GM13977 (cell line): ENCODE measurements at regions not wholly inside any gene's neighbourhood (a gene's known extent, or its start where the extent isn't known, plus 50 kb on each side); places are given as distances from the start of the nearest gene placed in this dataset.

Experiments used
- DNase-seq: peaks from one replicate; pipeline ENCODE4 v3.0.0; 2012; ENCODE audit warnings: low spot score
- in situ Hi-C: fragments of 300-500 bp; cut with MboI; formaldehyde crosslinking; loops from one replicate; pipeline ENCODE4 v1.12.0; 2022; ENCODE audit warnings: low sequenced_read_pairs, low pct_unique_long_range_greater_than_20kb, mixed read lengths, inconsistent platforms; ENCODE audit not compliant: unreplicated experiment
- TF ChIP-seq, protein P1 (sequence below): IDR thresholded peaks from 2 replicates; pipeline ENCODE4 v1.5.1; 2012; ENCODE audit warnings: mild to moderate bottlenecking, control low read depth; ENCODE audit not compliant: insufficient read depth; ENCODE audit errors: extremely low read depth, missing control alignments

DNA sequence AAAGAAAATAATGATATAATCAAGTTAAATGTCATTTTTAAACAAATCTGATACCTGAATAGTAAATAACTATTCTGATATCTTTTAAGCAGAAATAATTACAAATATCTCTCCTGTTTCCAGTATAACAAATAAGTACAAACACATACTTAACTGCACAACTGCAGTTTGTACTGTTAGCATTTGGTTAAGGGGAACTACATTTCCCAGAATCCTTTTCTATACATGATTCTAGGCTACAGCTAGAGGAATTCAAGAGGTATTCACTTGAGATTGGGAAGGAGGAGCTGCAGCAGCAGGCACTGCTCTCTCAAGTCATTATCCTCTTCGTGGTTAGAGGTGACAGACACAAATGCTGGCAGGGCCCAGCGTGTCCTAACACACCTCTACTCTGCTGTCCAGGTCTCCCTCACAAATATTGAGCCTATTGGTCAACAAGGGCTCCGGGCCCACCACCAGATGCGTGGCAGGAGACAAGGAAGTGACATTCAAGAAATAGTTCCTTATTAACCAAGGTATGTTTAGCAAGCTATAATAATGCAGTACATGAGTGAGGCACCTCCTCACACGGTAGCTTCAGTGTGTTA, 255.1 kb upstream of the MKLN1 start:
- TF ChIP-seq, protein P1, sequence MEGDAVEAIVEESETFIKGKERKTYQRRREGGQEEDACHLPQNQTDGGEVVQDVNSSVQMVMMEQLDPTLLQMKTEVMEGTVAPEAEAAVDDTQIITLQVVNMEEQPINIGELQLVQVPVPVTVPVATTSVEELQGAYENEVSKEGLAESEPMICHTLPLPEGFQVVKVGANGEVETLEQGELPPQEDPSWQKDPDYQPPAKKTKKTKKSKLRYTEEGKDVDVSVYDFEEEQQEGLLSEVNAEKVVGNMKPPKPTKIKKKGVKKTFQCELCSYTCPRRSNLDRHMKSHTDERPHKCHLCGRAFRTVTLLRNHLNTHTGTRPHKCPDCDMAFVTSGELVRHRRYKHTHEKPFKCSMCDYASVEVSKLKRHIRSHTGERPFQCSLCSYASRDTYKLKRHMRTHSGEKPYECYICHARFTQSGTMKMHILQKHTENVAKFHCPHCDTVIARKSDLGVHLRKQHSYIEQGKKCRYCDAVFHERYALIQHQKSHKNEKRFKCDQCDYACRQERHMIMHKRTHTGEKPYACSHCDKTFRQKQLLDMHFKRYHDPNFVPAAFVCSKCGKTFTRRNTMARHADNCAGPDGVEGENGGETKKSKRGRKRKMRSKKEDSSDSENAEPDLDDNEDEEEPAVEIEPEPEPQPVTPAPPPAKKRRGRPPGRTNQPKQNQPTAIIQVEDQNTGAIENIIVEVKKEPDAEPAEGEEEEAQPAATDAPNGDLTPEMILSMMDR, result no peak
- in situ Hi-C loops, result loop anchor here (10.0 kb wide), 1 partner anchor 352 kb away; no protein-coding TSS in a partner anchor
- DNase-seq, result no peak

DNA sequence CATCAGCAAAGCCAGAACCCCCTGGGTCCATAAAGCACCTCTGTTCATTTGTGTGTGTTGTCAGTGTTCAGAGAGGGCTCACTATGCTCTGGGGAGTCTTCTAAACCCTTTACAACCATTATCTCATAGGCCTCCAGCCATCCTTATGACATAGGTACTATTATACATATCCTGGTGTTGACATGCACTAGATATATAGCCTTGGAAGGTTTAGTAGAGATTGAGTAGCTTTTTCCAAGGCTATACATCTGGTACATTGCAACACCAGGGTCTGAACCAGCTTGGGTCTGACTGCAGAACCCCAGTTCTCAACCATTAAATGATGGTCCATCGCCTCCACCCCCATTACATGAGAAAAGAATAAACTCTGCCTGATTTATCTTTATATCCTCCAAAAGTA, 253.6 kb upstream of the MKLN1 start:
- no peak for DNase-seq
- TF ChIP-seq, protein P1, result no peak
- in situ Hi-C loops, result loop anchor here (10.0 kb wide), 1 partner anchor 351 kb away; no protein-coding TSS in a partner anchor

DNA sequence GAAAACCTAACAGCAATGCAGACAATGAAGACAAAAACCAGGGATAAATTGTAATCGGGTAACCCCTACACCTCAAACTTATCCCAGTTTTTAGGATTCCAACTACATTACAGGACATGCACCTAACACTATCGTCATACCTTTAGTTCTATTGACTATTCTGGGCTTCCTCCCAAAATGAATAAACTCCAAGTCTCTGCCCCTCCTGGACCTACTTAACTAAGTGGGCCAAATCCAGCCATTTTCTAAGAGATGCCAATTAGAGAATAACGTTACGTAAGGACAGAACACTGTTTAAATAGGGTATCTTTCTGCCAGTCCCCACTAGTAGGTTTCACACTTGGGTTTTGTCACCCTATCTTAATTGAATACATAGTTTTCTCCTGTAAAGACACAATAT, 253.1 kb upstream of the MKLN1 start:
- in situ Hi-C loops, result loop anchor here (10.0 kb wide), 1 partner anchor 350 kb away; no protein-coding TSS in a partner anchor
- TF ChIP-seq, protein P1, result no peak

DNA sequence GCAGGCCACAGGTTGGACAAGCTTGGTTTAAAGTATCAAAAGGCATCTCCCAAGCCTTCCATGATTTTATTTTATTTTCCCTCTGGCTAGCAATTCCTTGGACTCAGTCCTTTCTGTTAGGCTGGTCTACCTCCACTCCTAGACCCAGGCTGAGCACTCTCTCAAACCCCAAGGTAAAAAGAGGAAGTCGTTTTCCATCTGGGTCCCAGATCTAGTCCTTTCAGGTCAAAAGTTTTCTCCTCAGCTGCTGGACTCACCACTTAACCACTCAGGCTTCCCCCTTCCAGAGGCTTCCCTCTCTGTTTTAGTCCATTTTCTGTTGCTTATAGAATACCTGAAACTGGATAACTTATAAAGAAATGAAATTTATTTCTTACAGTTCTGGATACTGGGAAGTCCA, 252.3 kb upstream of the MKLN1 start:
- in situ Hi-C loops, result loop anchor here (10.0 kb wide), 1 partner anchor 349 kb away; no protein-coding TSS in a partner anchor
- DNase-seq, result no peak
- TF ChIP-seq, protein P1, result no peak

More for the DNA sequence above, 253.1 kb upstream of the MKLN1 start:
- no peak for DNase-seq

DNA sequence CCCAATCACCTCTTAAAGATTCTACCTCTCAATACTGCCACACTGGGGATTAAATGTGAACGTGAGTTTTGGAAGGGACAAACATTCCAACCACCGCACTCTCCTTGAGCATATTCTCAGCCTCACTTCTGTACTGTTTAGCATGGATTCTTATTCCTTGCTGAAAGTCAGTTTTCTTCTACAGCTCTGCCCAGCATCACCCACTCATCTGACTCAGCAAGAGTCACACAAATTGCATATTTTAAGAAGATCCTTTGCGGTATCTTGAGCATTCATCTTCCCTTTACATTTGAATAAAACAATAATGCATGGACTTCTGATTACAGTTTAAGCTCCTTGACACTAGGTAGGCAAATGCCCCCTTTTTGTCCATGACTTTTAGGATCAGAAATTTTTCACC, 251.6 kb upstream of the MKLN1 start:
- no peak for DNase-seq
- TF ChIP-seq, protein P1, result no peak
- in situ Hi-C loops, result loop anchor here (10.0 kb wide), 1 partner anchor 349 kb away; no protein-coding TSS in a partner anchor

DNA sequence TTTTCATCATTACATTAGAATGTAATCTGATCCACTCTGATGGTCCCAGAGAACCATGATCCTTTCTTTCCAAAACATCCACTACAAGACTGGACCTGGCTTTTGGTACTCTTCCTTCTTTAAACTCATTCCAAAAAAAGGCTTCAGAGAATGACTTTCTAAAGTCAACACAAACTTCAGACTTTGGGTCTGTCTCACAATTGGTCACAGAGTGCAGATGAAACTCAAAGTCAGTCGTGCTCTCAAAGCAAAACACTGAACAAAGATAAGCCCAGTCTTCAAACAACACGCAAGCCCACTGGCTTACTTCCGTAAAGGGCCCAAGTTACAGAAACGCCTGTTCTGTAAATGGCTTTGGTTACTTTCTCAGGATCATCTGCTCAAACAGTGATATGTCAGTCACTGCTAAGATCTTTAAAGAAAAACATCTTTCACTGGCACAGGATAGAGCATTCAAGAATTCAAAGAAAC, 250.9 kb upstream of the MKLN1 start:
- in situ Hi-C loops, result loop anchor here (10.0 kb wide), 1 partner anchor 348 kb away; no protein-coding TSS in a partner anchor
- DNase-seq, result no peak
- TF ChIP-seq, protein P1, result no peak
